Loucy (cell line): ENCODE measurements at regions not wholly inside any gene's neighbourhood (a gene's known extent, or its start where the extent isn't known, plus 50 kb on each side); places are given as distances from the start of the nearest gene placed in this dataset.

Experiments used
- H2AFZ ChIP-seq: fragments of 200-600 bp; sonication (generic); 2 replicates; pipeline ENCODE4 v1.6.0; 2016; ENCODE audit warnings: antibody characterized with exemption, mild to moderate bottlenecking, low read length, moderate library complexity
- H3F3A ChIP-seq: fragments of 200-600 bp; 2 replicates; pipeline ENCODE4 v1.6.0; 2016; ENCODE audit warnings: antibody characterized with exemption, low read depth, mild to moderate bottlenecking
- H3K27me3 ChIP-seq: fragments of 200-600 bp; sonication (generic); 2 replicates; pipeline ENCODE4 v1.6.1; 2014; ENCODE audit warnings: low read length, mild to moderate bottlenecking; ENCODE audit not compliant: insufficient read depth, poor library complexity, severe bottlenecking
- H3K36me3 ChIP-seq: fragments of 200-600 bp; sonication (generic); 2 replicates; pipeline ENCODE4 v1.6.1; 2016; ENCODE audit warnings: low read length; ENCODE audit not compliant: insufficient read depth
- H3K4me1 ChIP-seq: fragments of 200-600 bp; sonication (generic); 2 replicates; pipeline ENCODE4 v1.5.1; 2014; ENCODE audit warnings: low read length, mild to moderate bottlenecking; ENCODE audit not compliant: insufficient read depth, poor library complexity, severe bottlenecking
- H3K4me2 ChIP-seq: fragments of 200-600 bp; sonication (generic); 2 replicates; pipeline ENCODE4 v1.6.0; 2014; ENCODE audit warnings: antibody characterized with exemption, low read length, low read depth, mild to moderate bottlenecking; ENCODE audit not compliant: poor library complexity, severe bottlenecking
- H3K4me3 ChIP-seq: fragments of 200-600 bp; sonication (generic); 2 replicates; pipeline ENCODE4 v1.5.1; 2014; ENCODE audit warnings: low read length, mild to moderate bottlenecking, mixed read lengths; ENCODE audit not compliant: poor library complexity, severe bottlenecking
- H3K79me2 ChIP-seq: fragments of 200-600 bp; sonication (generic); 2 replicates; pipeline ENCODE4 v1.6.1; 2014; ENCODE audit warnings: low read length; ENCODE audit not compliant: insufficient read depth
- H3K9ac ChIP-seq: fragments of 200-600 bp; sonication (generic); 2 replicates; pipeline ENCODE4 v1.6.0; 2014; ENCODE audit warnings: mild to moderate bottlenecking, low read depth, low read length, moderate library complexity; ENCODE audit not compliant: poor library complexity, severe bottlenecking
- H3K9me2 ChIP-seq: fragments of 200-600 bp; sonication (generic); replicated peaks from 2 replicates; pipeline ENCODE4 v1.6.1; 2016; ENCODE audit warnings: low read depth, low read length, mixed read lengths
- H3K9me3 ChIP-seq: fragments of 200-600 bp; sonication (generic); 2 replicates; pipeline ENCODE4 v1.6.1; 2014; ENCODE audit warnings: mild to moderate bottlenecking, antibody characterized with exemption, low read length, low read depth; ENCODE audit not compliant: insufficient read depth
- H4K20me1 ChIP-seq: fragments of 200-600 bp; sonication (generic); 2 replicates; pipeline ENCODE4 v1.6.0; 2014; ENCODE audit warnings: antibody characterized with exemption, low read length, mild to moderate bottlenecking; ENCODE audit not compliant: insufficient read depth, poor library complexity, severe bottlenecking
- CTCF ChIP-seq: fragments of 200-600 bp; sonication (generic); conservative IDR thresholded peaks from 2 replicates; pipeline ENCODE4 v1.5.1; 2014; ENCODE audit warnings: mild to moderate bottlenecking, antibody characterized with exemption, low read length
- EZH2phosphoT487 ChIP-seq: fragments of 200-600 bp; IDR thresholded peaks from 2 replicates; pipeline ENCODE4 v1.6.1; 2018; ENCODE audit warnings: antibody characterized with exemption, mild to moderate bottlenecking, moderate library complexity, borderline replicate concordance

- TF ChIP-seq CTCF (no peak), EZH2phosphoT487 (no peak)
- Histone ChIP-seq H3K79me2 (peaks cover 73% of the 10 kb centered on the region), H3K4me1 (peaks cover 16% of the 10 kb centered on the region), H3K9ac (peak overlapping the region; percentile 99), H3K9me3 (no peaks in the 10 kb centered on the region), H3K4me3 (peak overlapping the region; percentile 96), H3K36me3 (peaks cover 34% of the 10 kb centered on the region), H3F3A (peaks cover 19% of the 10 kb centered on the region), H3K27me3 (peaks cover 38% of the 10 kb centered on the region), H4K20me1 (peaks cover 34% of the 10 kb centered on the region), H3K4me2 (peak overlapping the region; percentile 84), H2AFZ (no peak overlapping the region), H3K9me2 (no peaks in the 10 kb centered on the region)
Measured at GRCh38 chr1:198937231-198938031, 298.6 kb downstream of the PTPRC start.

- peaks cover 54% of the 10 kb centered on the region for H3K79me2 ChIP-seq
- H3K27me3 ChIP-seq: peaks cover 23% of the 10 kb centered on the region
- H4K20me1 ChIP-seq: peaks cover 23% of the 10 kb centered on the region
- peak overlapping the region; percentile 76 for H3K4me2 ChIP-seq
- peaks cover 27% of the 10 kb centered on the region for H3K4me1 ChIP-seq
- H3K4me3 ChIP-seq: no peak overlapping the region
- peaks cover 18% of the 10 kb centered on the region for H3K36me3 ChIP-seq
- no peaks in the 10 kb centered on the region for H3K9me2 ChIP-seq
- H3K9ac ChIP-seq: no peak overlapping the region
- TF ChIP-seq CTCF (no peak), EZH2phosphoT487 (no peak)
- H3K9me3 ChIP-seq: no peaks in the 10 kb centered on the region
- H3F3A ChIP-seq: peaks cover 15% of the 10 kb centered on the region
- no peak overlapping the region for H2AFZ ChIP-seq
Measured at GRCh38 chr1:198939286-198939685, 300.4 kb downstream of the PTPRC start.

GRCh38 chr1:198939956-198940355 lies 301.1 kb downstream of the PTPRC start:
- Histone ChIP-seq H3K9ac (no peak overlapping the region), H3K36me3 (peaks cover 17% of the 10 kb centered on the region), H4K20me1 (peaks cover 21% of the 10 kb centered on the region), H2AFZ (no peak overlapping the region), H3F3A (peaks cover 12% of the 10 kb centered on the region), H3K4me1 (peaks cover 27% of the 10 kb centered on the region), H3K9me3 (no peaks in the 10 kb centered on the region), H3K9me2 (no peaks in the 10 kb centered on the region), H3K4me2 (no peak overlapping the region), H3K27me3 (peaks cover 20% of the 10 kb centered on the region), H3K4me3 (no peak overlapping the region), H3K79me2 (peaks cover 48% of the 10 kb centered on the region)
- TF ChIP-seq CTCF (no peak), EZH2phosphoT487 (no peak)
